IMR-90 (cell line): ENCODE measurements at regions not wholly inside any gene's neighbourhood (a gene's known extent, or its start where the extent isn't known, plus 50 kb on each side); places are given as distances from the start of the nearest gene placed in this dataset.

Experiments
- ATAC-seq: fragments of 200-7000 bp; cut with Tn5 transposase; 2 replicates; pipeline ENCODE4 v1.9.1; 2020; ENCODE audit warnings: low read depth, mild to moderate bottlenecking, moderate library complexity
- BruUV-seq: library from RNA; stranded (reverse); fragments of 400-500 nt; replicated peaks from 2 replicates; lab custom pipeline; 2021; lab: Mats Ljungman, UMichigan
- CTCF ChIA-PET: fragments of 300-600 bp; formaldehyde crosslinking; extraction: SDS; loops from one replicate; lab custom pipeline; 2021; ENCODE audit warnings: antibody characterized with exemption; lab: Yijun Ruan, JAX
- POLR2A ChIA-PET: fragments of 300-600 bp; sonication (Branson Sonifier 250); formaldehyde crosslinking; loops from one replicate; lab custom pipeline; 2022; ENCODE audit warnings: antibody characterized with exemption; ENCODE audit not compliant: unreplicated experiment; lab: Charles Lee
- DNase-seq: peaks from one replicate; pipeline ENCODE4 v3.0.0; 2013
- H2AFZ ChIP-seq: replicated peaks from 2 replicates; pipeline ENCODE3; 2013; ENCODE audit warnings: low read length, mild to moderate bottlenecking; ENCODE audit not compliant: poor library complexity
- H2AK5ac ChIP-seq: 2 replicates; pipeline ENCODE4 v1.6.1; 2013; ENCODE audit warnings: low read depth, low read length, inconsistent platforms
- H2AK9ac ChIP-seq: replicated peaks from 2 replicates; pipeline ENCODE3; 2013; ENCODE audit warnings: mild to moderate bottlenecking, low read depth, low read length, moderate library complexity; ENCODE audit not compliant: poor library complexity
- H2BK120ac ChIP-seq: 2 replicates; pipeline ENCODE4 v1.6.1; 2013; ENCODE audit warnings: low read depth, low read length, inconsistent platforms
- H2BK15ac ChIP-seq: 3 replicates; pipeline ENCODE4 v1.6.1; 2013; ENCODE audit warnings: low read depth, low read length, inconsistent platforms
- H2BK20ac ChIP-seq: 2 replicates; pipeline ENCODE4 v1.6.1; 2013; ENCODE audit warnings: low read depth, mild to moderate bottlenecking, inconsistent platforms, low read length, moderate library complexity
- H2BK5ac ChIP-seq: 2 replicates; pipeline ENCODE4 v1.6.1; 2013; ENCODE audit warnings: mild to moderate bottlenecking, low read depth, low read length, inconsistent platforms; ENCODE audit not compliant: poor library complexity, severe bottlenecking
- H3K14ac ChIP-seq: replicated peaks from 2 replicates; pipeline ENCODE4 v1.6.1; 2013; ENCODE audit warnings: low read depth, low read length, inconsistent platforms
- H3K18ac ChIP-seq: 2 replicates; pipeline ENCODE4 v1.6.1; 2013; ENCODE audit warnings: low read depth, low read length, control low read depth
- H3K23ac ChIP-seq: 2 replicates; pipeline ENCODE4 v1.6.1; 2013; ENCODE audit warnings: low read depth, low read length, inconsistent platforms
- H3K27ac ChIP-seq: 2 replicates; pipeline ENCODE4 v1.5.1; 2013; ENCODE audit warnings: mild to moderate bottlenecking, control low read depth, low read length; ENCODE audit not compliant: insufficient read depth
- H3K27me3 ChIP-seq: 2 replicates; pipeline ENCODE4 v1.6.1; 2013; ENCODE audit warnings: low read length; ENCODE audit not compliant: control insufficient read depth, insufficient read depth
- H3K36me3 ChIP-seq: 2 replicates; pipeline ENCODE4 v1.6.1; 2013; ENCODE audit warnings: low read length, mixed read lengths; ENCODE audit not compliant: control insufficient read depth, insufficient read depth
- H3K4ac ChIP-seq: 2 replicates; pipeline ENCODE4 v1.6.1; 2013; ENCODE audit warnings: low read depth, low read length, inconsistent platforms
- H3K4me1 ChIP-seq: 2 replicates; pipeline ENCODE4 v1.6.1; 2013; ENCODE audit warnings: low read length, mixed read lengths; ENCODE audit not compliant: control insufficient read depth, insufficient read depth
- H3K4me2 ChIP-seq: 2 replicates; pipeline ENCODE4 v1.6.1; 2013; ENCODE audit warnings: low read depth, mild to moderate bottlenecking, control low read depth, low read length, moderate library complexity
- H3K4me3 ChIP-seq: 2 replicates; pipeline ENCODE4 v1.5.1; 2013; ENCODE audit warnings: low read depth, mild to moderate bottlenecking, control low read depth, low read length, moderate library complexity; ENCODE audit not compliant: insufficient read depth
- H3K56ac ChIP-seq: 2 replicates; pipeline ENCODE4 v1.6.1; 2013; ENCODE audit warnings: low read length, inconsistent platforms; ENCODE audit not compliant: insufficient read depth; ENCODE audit errors: extremely low read depth
- H3K79me1 ChIP-seq, 2 experiments: 2 replicates each; pipeline ENCODE4 v1.6.1; 2013; ENCODE audit warnings: low read length in 2 of 2, inconsistent platforms in 1 of 2, low read depth in 1 of 2
- H3K9ac ChIP-seq: 2 replicates; pipeline ENCODE4 v1.6.1; 2013; ENCODE audit warnings: low read depth, low read length, control low read depth
- H3K9me1 ChIP-seq: 2 replicates; pipeline ENCODE4 v1.6.1; 2013; ENCODE audit warnings: low read length, inconsistent platforms; ENCODE audit not compliant: insufficient read depth
- H3K9me3 ChIP-seq: 2 replicates; pipeline ENCODE4 v1.6.1; 2013; ENCODE audit warnings: low read length; ENCODE audit not compliant: control insufficient read depth, insufficient read depth
- H4K20me1 ChIP-seq: 2 replicates; pipeline ENCODE4 v1.6.1; 2013; ENCODE audit warnings: low read length, inconsistent platforms; ENCODE audit not compliant: insufficient read depth
- H4K5ac ChIP-seq: 2 replicates; pipeline ENCODE4 v1.6.1; 2013; ENCODE audit warnings: mild to moderate bottlenecking, low read depth, low read length, control low read depth
- H4K8ac ChIP-seq, 2 experiments: 2 replicates each; pipeline ENCODE4 v1.6.1; 2013; ENCODE audit warnings: low read depth in 2 of 2, low read length in 2 of 2, control low read depth in 1 of 2, inconsistent platforms in 1 of 2
- H4K91ac ChIP-seq: 2 replicates; pipeline ENCODE4 v1.6.1; 2013; ENCODE audit warnings: low read depth, low read length, inconsistent platforms; ENCODE audit not compliant: insufficient read depth
- CEBPB ChIP-seq: IDR thresholded peaks from 2 replicates; pipeline ENCODE4 v1.6.1; 2012; ENCODE audit warnings: low read depth, low read length, improper control_type of control experiment
- FOS ChIP-seq: fragments of 150-350 bp; IDR thresholded peaks from 2 replicates; pipeline ENCODE4 v1.6.1; 2016; ENCODE audit warnings: low read depth, low read length
- MAFK ChIP-seq: IDR thresholded peaks from 2 replicates; pipeline ENCODE4 v1.6.1; 2012; ENCODE audit warnings: low read depth, low read length, improper control_type of control experiment
- MAZ ChIP-seq: IDR thresholded peaks from 2 replicates; pipeline ENCODE4 v1.6.1; 2012; ENCODE audit warnings: low read depth, mild to moderate bottlenecking, low read length, improper control_type of control experiment, moderate library complexity, borderline replicate concordance
- MXI1 ChIP-seq: IDR thresholded peaks from 2 replicates; pipeline ENCODE4 v1.6.1; 2012; ENCODE audit warnings: low read depth, mild to moderate bottlenecking, low read length, moderate library complexity, borderline replicate concordance
- RAD21 ChIP-seq: IDR thresholded peaks from 2 replicates; pipeline ENCODE4 v1.6.1; 2012; ENCODE audit warnings: low read length, improper control_type of control experiment
- RCOR1 ChIP-seq: IDR thresholded peaks from 2 replicates; pipeline ENCODE4 v1.6.1; 2012; ENCODE audit warnings: mild to moderate bottlenecking, low read length, improper control_type of control experiment; ENCODE audit not compliant: insufficient replicate concordance
- RFX5 ChIP-seq: IDR thresholded peaks from 2 replicates; pipeline ENCODE4 v1.8.0; 2012; ENCODE audit warnings: low read depth, mild to moderate bottlenecking, low read length, moderate library complexity
- SMC3 ChIP-seq: fragments of 150-350 bp; IDR thresholded peaks from 2 replicates; pipeline ENCODE4 v1.6.1; 2016; ENCODE audit warnings: low read depth, mild to moderate bottlenecking, antibody characterized with exemption, low read length, moderate library complexity
- WGBS, 2 experiments: methylation state at CpG; one replicate each; pipeline versions ENCODE4 v1.1.5 to v1.1.7; 2013; ENCODE audit warnings: missing lambda C conversion rate in 2 of 2; ENCODE audit not compliant: insufficient read length in 1 of 2; ENCODE audit errors: extremely low coverage in 2 of 2; 5-methylcytosine and 5-hydroxymethylcytosine counted together
- dilution Hi-C: fragments of 300-500 bp; cut with HindIII; formaldehyde crosslinking; loops from one replicate; pipeline ENCODE4 v1.14.3; 2018; ENCODE audit warnings: low sequenced_read_pairs; ENCODE audit not compliant: unreplicated experiment
- in situ Hi-C: fragments of 300-500 bp; cut with MboI; formaldehyde crosslinking; loops from 3 replicates; pipeline ENCODE4 v1.14.3; 2019; ENCODE audit warnings: low sequenced_read_pairs, inconsistent platforms, mixed read lengths
- intact Hi-C: fragments of 100-400 bp; cut with micrococcal nuclease; formaldehyde crosslinking; loops from 2 replicates; pipeline ENCODE4 v1.10.0; 2022
- TF ChIP-seq, protein P1 (sequence below): conservative IDR thresholded peaks from 2 replicates; pipeline ENCODE4 v1.5.1; 2012; ENCODE audit warnings: mild to moderate bottlenecking, low read depth, low read length, improper control_type of control experiment
- TF ChIP-seq, protein P2 (sequence below): fragments of 150-350 bp; IDR thresholded peaks from 2 replicates; pipeline ENCODE4 v1.6.1; 2016; ENCODE audit warnings: low read depth, mild to moderate bottlenecking, low read length, moderate library complexity, borderline replicate concordance

DNA sequence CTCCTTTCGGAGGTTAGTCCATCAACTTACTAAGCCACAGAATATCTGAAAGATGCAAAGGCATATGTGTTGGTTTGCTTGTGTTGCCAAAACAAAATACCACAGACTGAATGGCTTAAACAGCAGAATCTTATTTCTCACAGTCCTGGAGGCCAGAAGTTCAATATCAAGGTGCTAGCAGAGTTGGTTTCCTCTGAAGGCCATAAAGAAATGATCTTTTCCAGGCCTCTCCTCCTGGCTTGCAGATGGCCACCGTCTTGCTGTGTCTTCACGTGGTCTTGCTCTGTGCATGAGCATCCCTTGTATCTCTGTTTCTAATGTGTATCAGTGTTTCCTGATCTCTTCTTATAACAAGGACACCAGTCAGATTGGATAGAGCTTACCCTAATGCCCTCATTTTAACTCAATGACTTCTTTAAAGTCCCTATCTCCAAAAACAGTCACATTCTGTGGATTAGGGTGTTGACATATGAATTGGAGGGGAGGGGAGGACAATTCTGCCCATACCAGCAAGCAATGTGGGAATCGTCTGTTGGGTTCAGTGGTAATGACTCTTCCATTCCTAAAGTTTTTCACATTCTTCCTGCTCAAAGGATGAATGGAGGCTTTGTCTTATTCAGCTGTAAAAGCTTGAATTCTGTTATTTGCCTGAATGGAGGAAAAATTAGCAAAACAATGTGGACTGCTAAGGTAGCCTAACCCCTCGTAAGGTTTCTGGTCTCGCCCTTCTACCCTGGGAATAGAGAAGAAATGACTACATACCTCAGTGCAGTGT lies 715.7 kb downstream of the DIAPH3 start:
- Histone ChIP-seq H3K36me3 (no peaks in the 10 kb centered on the region), H4K8ac (peak overlapping the region; percentile 54 to 89; a peak in 3 of 4 replicates), H2BK15ac (peak overlapping the region; percentile 47; the same call in 2 of the 3 replicates), H3K79me1 (no peaks in the 10 kb centered on the region), H2AK9ac (no peak overlapping the region), H4K91ac (peak overlapping the region; percentile 60; the same call in 1 of the 2 replicates), H4K5ac (peak overlapping the region; percentile 46; the same call in 1 of the 2 replicates), H3K23ac (peak overlapping the region; percentile 13; the same call in 1 of the 2 replicates), H3K4me1 (peaks cover 3% of the 10 kb centered on the region; the same call in 1 of the 2 replicates), H2AK5ac (peak overlapping the region; percentile 53; the same call in 1 of the 2 replicates), H3K56ac (no peak overlapping the region; the same call in 1 of the 2 replicates), H3K9me1 (no peaks in the 10 kb centered on the region), H3K14ac (peak overlapping the region; percentile 88), H3K4ac (peak overlapping the region; percentile 84), H2BK120ac (peak overlapping the region; percentile 77), H3K4me3 (no peak overlapping the region), H4K20me1 (no peaks in the 10 kb centered on the region), H2BK5ac (peak overlapping the region; percentile 88), H2AFZ (no peak overlapping the region), H3K27me3 (no peaks in the 10 kb centered on the region), H2BK20ac (peak overlapping the region; percentile 98), H3K27ac (peak overlapping the region; percentile 69; the same call in 1 of the 2 replicates), H3K9me3 (no peaks in the 10 kb centered on the region), H3K9ac (no peak overlapping the region), H3K18ac (peak overlapping the region; percentile 89; the same call in 1 of the 2 replicates), H3K4me2 (peak overlapping the region; percentile 42; the same call in 1 of the 2 replicates)
- in situ Hi-C loops, result loop anchor here (10.0 kb wide), 1 partner anchor 57 kb away; no protein-coding TSS in a partner anchor
- no peak for TF ChIP-seq RFX5
- TF ChIP-seq, protein P1, sequence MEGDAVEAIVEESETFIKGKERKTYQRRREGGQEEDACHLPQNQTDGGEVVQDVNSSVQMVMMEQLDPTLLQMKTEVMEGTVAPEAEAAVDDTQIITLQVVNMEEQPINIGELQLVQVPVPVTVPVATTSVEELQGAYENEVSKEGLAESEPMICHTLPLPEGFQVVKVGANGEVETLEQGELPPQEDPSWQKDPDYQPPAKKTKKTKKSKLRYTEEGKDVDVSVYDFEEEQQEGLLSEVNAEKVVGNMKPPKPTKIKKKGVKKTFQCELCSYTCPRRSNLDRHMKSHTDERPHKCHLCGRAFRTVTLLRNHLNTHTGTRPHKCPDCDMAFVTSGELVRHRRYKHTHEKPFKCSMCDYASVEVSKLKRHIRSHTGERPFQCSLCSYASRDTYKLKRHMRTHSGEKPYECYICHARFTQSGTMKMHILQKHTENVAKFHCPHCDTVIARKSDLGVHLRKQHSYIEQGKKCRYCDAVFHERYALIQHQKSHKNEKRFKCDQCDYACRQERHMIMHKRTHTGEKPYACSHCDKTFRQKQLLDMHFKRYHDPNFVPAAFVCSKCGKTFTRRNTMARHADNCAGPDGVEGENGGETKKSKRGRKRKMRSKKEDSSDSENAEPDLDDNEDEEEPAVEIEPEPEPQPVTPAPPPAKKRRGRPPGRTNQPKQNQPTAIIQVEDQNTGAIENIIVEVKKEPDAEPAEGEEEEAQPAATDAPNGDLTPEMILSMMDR, result no peak
- no peak for TF ChIP-seq CEBPB
- no peak for TF ChIP-seq RCOR1
- no peak for TF ChIP-seq SMC3
- TF ChIP-seq, protein P2, sequence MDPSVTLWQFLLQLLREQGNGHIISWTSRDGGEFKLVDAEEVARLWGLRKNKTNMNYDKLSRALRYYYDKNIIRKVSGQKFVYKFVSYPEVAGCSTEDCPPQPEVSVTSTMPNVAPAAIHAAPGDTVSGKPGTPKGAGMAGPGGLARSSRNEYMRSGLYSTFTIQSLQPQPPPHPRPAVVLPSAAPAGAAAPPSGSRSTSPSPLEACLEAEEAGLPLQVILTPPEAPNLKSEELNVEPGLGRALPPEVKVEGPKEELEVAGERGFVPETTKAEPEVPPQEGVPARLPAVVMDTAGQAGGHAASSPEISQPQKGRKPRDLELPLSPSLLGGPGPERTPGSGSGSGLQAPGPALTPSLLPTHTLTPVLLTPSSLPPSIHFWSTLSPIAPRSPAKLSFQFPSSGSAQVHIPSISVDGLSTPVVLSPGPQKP, result no peak
- TF ChIP-seq MXI1, result no peak
- no peak for TF ChIP-seq MAFK
- no peak for TF ChIP-seq MAZ
- no peak for TF ChIP-seq RAD21
- no peak for TF ChIP-seq FOS
- CTCF ChIA-PET, result interaction anchor here (1.4 kb wide), 1 partner anchor 11 kb away, joined by 6 read pairs; no protein-coding TSS in a partner anchor
- intact Hi-C loops, result no loop called here
- BruUV-seq, result no TSS peak
- WGBS, 2 experiments, result no CpG with 5 or more reads among the region's 6 CpGs
- DNase-seq (peak; percentile 75), ATAC-seq (peak; percentile 86)
- dilution Hi-C loops, result no loop called here
- POLR2A ChIA-PET, result no interaction called here
